WTC11 (cell line): ENCODE measurements at regions not wholly inside any gene's neighbourhood (a gene's known extent, or its start where the extent isn't known, plus 50 kb on each side); places are given as distances from the start of the nearest gene placed in this dataset.

Source experiments
- ATAC-seq: fragments of 200-7000 bp; cut with Tn5 transposase; 2 replicates; pipeline ENCODE4 v1.10.0; 2021; ENCODE audit warnings: mild to moderate bottlenecking, moderate library complexity
- CTCF ChIA-PET: fragments of 300-600 bp; sonication (Branson Sonifier 250); formaldehyde crosslinking; loops from one replicate; lab custom pipeline; 2021; ENCODE audit warnings: antibody characterized with exemption; lab: Charles Lee
- POLR2A ChIA-PET: fragments of 350-600 bp; sonication (Branson Sonifier 250); formaldehyde crosslinking; loops from one replicate; lab custom pipeline; 2021; ENCODE audit warnings: antibody characterized with exemption; lab: Charles Lee
- DNase-seq: peaks from one replicate; pipeline ENCODE4 v3.0.0; 2021; ENCODE audit warnings: low spot score
- H3K27ac Mint-ChIP-seq: 2 replicates; pipeline ENCODE4 v1.8.0; 2021; ENCODE audit warnings: mixed read lengths
- H3K27me3 Mint-ChIP-seq: 2 replicates; pipeline ENCODE4 v1.8.0; 2021; ENCODE audit warnings: low read depth, mild to moderate bottlenecking, moderate library complexity, mixed read lengths
- H3K36me3 Mint-ChIP-seq: 2 replicates; pipeline ENCODE4 v1.8.0; 2021; ENCODE audit warnings: mixed read lengths
- H3K4me1 Mint-ChIP-seq: 2 replicates; pipeline ENCODE4 v1.8.0; 2022; ENCODE audit warnings: mixed read lengths
- H3K4me3 Mint-ChIP-seq: 2 replicates; pipeline ENCODE4 v1.8.0; 2021; ENCODE audit warnings: mild to moderate bottlenecking, moderate library complexity, mixed read lengths
- H3K9me3 Mint-ChIP-seq: 2 replicates; pipeline ENCODE4 v1.8.0; 2021; ENCODE audit warnings: mixed read lengths
- CREM ChIP-seq: sonication (generic); formaldehyde crosslinking; IDR thresholded peaks from 2 replicates; pipeline ENCODE4 v1.8.1; 2022; ENCODE audit warnings: mild to moderate bottlenecking, missing genetic modification reagents, moderate library complexity
- E2F1 ChIP-seq: sonication (generic); formaldehyde crosslinking; IDR thresholded peaks from 2 replicates; pipeline ENCODE4 v1.8.0; 2022; ENCODE audit warnings: mild to moderate bottlenecking, missing genetic modification reagents
- E2F5 ChIP-seq: sonication (generic); formaldehyde crosslinking; IDR thresholded peaks from 2 replicates; pipeline ENCODE4 v1.8.1; 2022; ENCODE audit warnings: mild to moderate bottlenecking, moderate library complexity, missing genetic modification reagents
- ESRRA ChIP-seq: sonication (generic); formaldehyde crosslinking; IDR thresholded peaks from 2 replicates; pipeline ENCODE4 v1.8.1; 2022; ENCODE audit warnings: mild to moderate bottlenecking, missing genetic modification reagents, borderline replicate concordance
- GTF2I ChIP-seq: fragments of 250-450 bp; sonication (Bioruptor Pico); conservative IDR thresholded peaks from 2 replicates; pipeline ENCODE4 v1.4.0; 2021; ENCODE audit warnings: mild to moderate bottlenecking
- JAZF1 ChIP-seq: fragments of 250-450 bp; sonication (Bioruptor Pico); IDR thresholded peaks from 2 replicates; pipeline ENCODE4 v1.9.0; 2021; ENCODE audit warnings: moderate library complexity, mild to moderate bottlenecking, inconsistent platforms
- OVOL2 ChIP-seq: fragments of 250-450 bp; sonication (Bioruptor Pico); IDR thresholded peaks from 2 replicates; pipeline ENCODE4 v1.9.0; 2021; ENCODE audit warnings: mild to moderate bottlenecking, borderline replicate concordance
- SMAD4 ChIP-seq: sonication (generic); formaldehyde crosslinking; IDR thresholded peaks from 2 replicates; pipeline ENCODE4 v1.8.0; 2022; ENCODE audit warnings: mild to moderate bottlenecking, missing genetic modification reagents
- ZNF138 ChIP-seq: sonication (generic); formaldehyde crosslinking; conservative IDR thresholded peaks from 2 replicates; pipeline ENCODE4 v1.8.1; 2022; ENCODE audit warnings: mild to moderate bottlenecking, moderate library complexity, missing genetic modification reagents
- ZNF219 ChIP-seq: sonication (generic); formaldehyde crosslinking; IDR thresholded peaks from 2 replicates; pipeline ENCODE4 v1.8.0; 2023; ENCODE audit warnings: missing genetic modification reagents, mild to moderate bottlenecking, borderline replicate concordance
- ZNF671 ChIP-seq: fragments of 250-450 bp; sonication (Bioruptor Pico); IDR thresholded peaks from 2 replicates; pipeline ENCODE4 v1.8.0; 2021; ENCODE audit warnings: mild to moderate bottlenecking
- TF ChIP-seq, protein P1 (sequence below): sonication (generic); formaldehyde crosslinking; IDR thresholded peaks from 2 replicates; pipeline ENCODE4 v1.8.0; 2022; ENCODE audit warnings: mild to moderate bottlenecking, missing genetic modification reagents
- TF ChIP-seq, protein P2 (sequence below): sonication (generic); formaldehyde crosslinking; IDR thresholded peaks from 2 replicates; pipeline ENCODE4 v1.8.1; 2023; ENCODE audit warnings: mild to moderate bottlenecking, missing genetic modification reagents, borderline replicate concordance
- TF ChIP-seq, protein P3 (sequence below): sonication (generic); formaldehyde crosslinking; IDR thresholded peaks from 2 replicates; pipeline ENCODE4 v1.8.0; 2023; ENCODE audit warnings: missing genetic modification reagents, mild to moderate bottlenecking, borderline replicate concordance

DNA sequence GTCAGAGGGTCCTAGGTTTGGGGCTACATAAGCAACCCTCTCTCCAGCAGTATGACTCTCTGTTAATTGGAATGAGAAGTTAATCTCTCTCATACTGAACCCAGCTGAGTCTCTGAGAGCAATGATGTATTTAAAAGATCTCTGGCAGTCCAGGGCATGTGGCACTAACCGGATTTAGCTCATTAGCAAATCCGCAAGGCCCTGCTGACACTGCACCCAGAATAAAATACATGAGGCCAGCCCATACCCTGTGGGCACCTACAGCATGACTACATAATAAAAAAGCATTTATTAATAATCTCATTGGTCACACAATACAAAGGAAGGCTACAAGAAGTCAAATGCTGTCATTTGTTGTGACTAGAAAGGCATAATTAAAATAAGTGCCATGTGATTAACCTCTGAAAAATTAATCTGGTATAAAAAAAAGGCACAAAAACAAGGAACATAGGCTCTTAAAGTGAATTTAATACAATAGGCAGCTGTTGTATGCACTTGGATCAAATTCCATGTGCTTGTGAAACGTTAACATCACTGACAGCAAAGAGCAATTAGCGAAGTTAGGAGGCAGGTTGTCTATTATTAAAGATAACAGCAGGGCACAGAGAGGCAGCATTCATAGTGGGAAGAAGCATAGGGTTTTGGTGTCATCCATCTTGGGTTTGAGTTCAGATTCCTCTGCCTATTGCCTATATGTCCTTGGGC, 381.2 kb downstream of the WDR72 start:
- H3K36me3 Mint-ChIP-seq, result no peaks in the 10 kb centered on the region

More for the DNA sequence above, 381.2 kb downstream of the WDR72 start:
- Mint-ChIP-seq H3K4me1 (no peaks in the 10 kb centered on the region), H3K4me3 (no peak overlapping the region), H3K9me3 (no peaks in the 10 kb centered on the region), H3K27me3 (no peaks in the 10 kb centered on the region), H3K27ac (no peak overlapping the region)
- ATAC-seq (no peak), DNase-seq (no peak)
- POLR2A ChIA-PET, result no interaction called here
- TF ChIP-seq CREM (no peak), ZNF219 (CRISPR knock-in tag) (no peak), ZNF138 (CRISPR knock-in tag) (no peak), GTF2I (CRISPR knock-in tag) (no peak), JAZF1 (CRISPR knock-in tag) (no peak), ESRRA (CRISPR knock-in tag) (no peak), E2F5 (CRISPR knock-in tag) (no peak), E2F1 (CRISPR knock-in tag) (no peak), ZNF671 (CRISPR knock-in tag) (no peak), OVOL2 (CRISPR knock-in tag) (no peak), SMAD4 (CRISPR knock-in tag) (no peak)
- TF ChIP-seq, protein P1, sequence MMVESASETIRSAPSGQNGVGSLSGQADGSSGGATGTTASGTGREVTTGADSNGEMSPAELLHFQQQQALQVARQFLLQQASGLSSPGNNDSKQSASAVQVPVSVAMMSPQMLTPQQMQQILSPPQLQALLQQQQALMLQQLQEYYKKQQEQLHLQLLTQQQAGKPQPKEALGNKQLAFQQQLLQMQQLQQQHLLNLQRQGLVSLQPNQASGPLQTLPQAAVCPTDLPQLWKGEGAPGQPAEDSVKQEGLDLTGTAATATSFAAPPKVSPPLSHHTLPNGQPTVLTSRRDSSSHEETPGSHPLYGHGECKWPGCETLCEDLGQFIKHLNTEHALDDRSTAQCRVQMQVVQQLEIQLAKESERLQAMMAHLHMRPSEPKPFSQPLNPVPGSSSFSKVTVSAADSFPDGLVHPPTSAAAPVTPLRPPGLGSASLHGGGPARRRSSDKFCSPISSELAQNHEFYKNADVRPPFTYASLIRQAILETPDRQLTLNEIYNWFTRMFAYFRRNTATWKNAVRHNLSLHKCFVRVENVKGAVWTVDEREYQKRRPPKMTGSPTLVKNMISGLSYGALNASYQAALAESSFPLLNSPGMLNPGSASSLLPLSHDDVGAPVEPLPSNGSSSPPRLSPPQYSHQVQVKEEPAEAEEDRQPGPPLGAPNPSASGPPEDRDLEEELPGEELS (CRISPR knock-in tag), result no peak
- TF ChIP-seq, protein P2, sequence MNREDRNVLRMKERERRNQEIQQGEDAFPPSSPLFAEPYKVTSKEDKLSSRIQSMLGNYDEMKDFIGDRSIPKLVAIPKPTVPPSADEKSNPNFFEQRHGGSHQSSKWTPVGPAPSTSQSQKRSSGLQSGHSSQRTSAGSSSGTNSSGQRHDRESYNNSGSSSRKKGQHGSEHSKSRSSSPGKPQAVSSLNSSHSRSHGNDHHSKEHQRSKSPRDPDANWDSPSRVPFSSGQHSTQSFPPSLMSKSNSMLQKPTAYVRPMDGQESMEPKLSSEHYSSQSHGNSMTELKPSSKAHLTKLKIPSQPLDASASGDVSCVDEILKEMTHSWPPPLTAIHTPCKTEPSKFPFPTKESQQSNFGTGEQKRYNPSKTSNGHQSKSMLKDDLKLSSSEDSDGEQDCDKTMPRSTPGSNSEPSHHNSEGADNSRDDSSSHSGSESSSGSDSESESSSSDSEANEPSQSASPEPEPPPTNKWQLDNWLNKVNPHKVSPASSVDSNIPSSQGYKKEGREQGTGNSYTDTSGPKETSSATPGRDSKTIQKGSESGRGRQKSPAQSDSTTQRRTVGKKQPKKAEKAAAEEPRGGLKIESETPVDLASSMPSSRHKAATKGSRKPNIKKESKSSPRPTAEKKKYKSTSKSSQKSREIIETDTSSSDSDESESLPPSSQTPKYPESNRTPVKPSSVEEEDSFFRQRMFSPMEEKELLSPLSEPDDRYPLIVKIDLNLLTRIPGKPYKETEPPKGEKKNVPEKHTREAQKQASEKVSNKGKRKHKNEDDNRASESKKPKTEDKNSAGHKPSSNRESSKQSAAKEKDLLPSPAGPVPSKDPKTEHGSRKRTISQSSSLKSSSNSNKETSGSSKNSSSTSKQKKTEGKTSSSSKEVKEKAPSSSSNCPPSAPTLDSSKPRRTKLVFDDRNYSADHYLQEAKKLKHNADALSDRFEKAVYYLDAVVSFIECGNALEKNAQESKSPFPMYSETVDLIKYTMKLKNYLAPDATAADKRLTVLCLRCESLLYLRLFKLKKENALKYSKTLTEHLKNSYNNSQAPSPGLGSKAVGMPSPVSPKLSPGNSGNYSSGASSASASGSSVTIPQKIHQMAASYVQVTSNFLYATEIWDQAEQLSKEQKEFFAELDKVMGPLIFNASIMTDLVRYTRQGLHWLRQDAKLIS, result no peak
- TF ChIP-seq, protein P3, sequence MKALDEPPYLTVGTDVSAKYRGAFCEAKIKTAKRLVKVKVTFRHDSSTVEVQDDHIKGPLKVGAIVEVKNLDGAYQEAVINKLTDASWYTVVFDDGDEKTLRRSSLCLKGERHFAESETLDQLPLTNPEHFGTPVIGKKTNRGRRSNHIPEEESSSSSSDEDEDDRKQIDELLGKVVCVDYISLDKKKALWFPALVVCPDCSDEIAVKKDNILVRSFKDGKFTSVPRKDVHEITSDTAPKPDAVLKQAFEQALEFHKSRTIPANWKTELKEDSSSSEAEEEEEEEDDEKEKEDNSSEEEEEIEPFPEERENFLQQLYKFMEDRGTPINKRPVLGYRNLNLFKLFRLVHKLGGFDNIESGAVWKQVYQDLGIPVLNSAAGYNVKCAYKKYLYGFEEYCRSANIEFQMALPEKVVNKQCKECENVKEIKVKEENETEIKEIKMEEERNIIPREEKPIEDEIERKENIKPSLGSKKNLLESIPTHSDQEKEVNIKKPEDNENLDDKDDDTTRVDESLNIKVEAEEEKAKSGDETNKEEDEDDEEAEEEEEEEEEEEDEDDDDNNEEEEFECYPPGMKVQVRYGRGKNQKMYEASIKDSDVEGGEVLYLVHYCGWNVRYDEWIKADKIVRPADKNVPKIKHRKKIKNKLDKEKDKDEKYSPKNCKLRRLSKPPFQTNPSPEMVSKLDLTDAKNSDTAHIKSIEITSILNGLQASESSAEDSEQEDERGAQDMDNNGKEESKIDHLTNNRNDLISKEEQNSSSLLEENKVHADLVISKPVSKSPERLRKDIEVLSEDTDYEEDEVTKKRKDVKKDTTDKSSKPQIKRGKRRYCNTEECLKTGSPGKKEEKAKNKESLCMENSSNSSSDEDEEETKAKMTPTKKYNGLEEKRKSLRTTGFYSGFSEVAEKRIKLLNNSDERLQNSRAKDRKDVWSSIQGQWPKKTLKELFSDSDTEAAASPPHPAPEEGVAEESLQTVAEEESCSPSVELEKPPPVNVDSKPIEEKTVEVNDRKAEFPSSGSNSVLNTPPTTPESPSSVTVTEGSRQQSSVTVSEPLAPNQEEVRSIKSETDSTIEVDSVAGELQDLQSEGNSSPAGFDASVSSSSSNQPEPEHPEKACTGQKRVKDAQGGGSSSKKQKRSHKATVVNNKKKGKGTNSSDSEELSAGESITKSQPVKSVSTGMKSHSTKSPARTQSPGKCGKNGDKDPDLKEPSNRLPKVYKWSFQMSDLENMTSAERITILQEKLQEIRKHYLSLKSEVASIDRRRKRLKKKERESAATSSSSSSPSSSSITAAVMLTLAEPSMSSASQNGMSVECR (CRISPR knock-in tag), result no peak
- CTCF ChIA-PET, result interaction anchor here (0.6 kb wide), 1 partner anchor 25 kb away, joined by 3 read pairs; no protein-coding TSS in a partner anchor
